Choroid plexus epithelial cell (primary cell): ENCODE measurements at regions not wholly inside any gene's neighbourhood (a gene's known extent, or its start where the extent isn't known, plus 50 kb on each side); places are given as distances from the start of the nearest gene placed in this dataset.

Experiments used
- DNase-seq: peaks from one replicate; pipeline ENCODE4 v3.0.0-alpha.2; 2010; ENCODE audit warnings: low read depth
- H3K4me3 ChIP-seq: 2 replicates; pipeline ENCODE4 v1.5.1; 2011; ENCODE audit warnings: low read depth, mild to moderate bottlenecking, control low read depth, low read length, moderate library complexity
- CTCF ChIP-seq: conservative IDR thresholded peaks from 2 replicates; pipeline ENCODE4 v1.5.1; 2011; ENCODE audit warnings: low read depth, mild to moderate bottlenecking, control low read depth, inconsistent platforms, low read length, moderate library complexity

- no peak overlapping the region for H3K4me3 ChIP-seq
- peak; percentile 36 for DNase-seq
- TF ChIP-seq CTCF, result no peak
Measured at GRCh38 chr2:17401096-17401495, 117.1 kb downstream of the RAD51AP2 start.

- TF ChIP-seq CTCF, result no peak
- DNase-seq, result no peak
Measured at GRCh38 chr2:17398770-17399169, 119.5 kb downstream of the RAD51AP2 start.

GRCh38 chr2:17388798-17389197 is 129.4 kb downstream of the RAD51AP2 start:
- no peak for TF ChIP-seq CTCF
- H3K4me3 ChIP-seq, result no peak overlapping the region
- peak; percentile 25 for DNase-seq

More at GRCh38 chr2:17398770-17399169, 119.5 kb downstream of the RAD51AP2 start:
- no peak overlapping the region for H3K4me3 ChIP-seq

DNA sequence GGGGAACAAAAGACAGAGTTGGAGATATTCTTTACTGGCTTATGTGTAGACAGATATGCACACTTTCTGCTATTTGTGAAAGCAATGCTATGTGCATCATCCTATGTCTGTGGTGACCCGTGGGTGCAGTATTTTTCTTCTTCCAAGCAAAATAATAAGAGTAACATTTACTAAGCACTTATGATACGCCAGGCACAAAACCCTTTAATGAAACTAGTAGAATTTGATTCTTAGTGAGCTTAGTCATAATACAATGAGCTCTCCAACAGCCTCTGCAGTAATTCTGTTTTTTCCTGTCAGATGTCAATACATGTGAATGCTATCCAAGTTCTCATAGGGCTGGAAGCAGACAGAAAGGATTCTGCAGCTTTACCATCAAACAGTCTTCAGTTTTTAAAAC is 130.6 kb downstream of the RAD51AP2 start:
- H3K4me3 ChIP-seq, result no peak overlapping the region
- DNase-seq, result no peak
- TF ChIP-seq CTCF, result no peak

- no peak for TF ChIP-seq CTCF
- H3K4me3 ChIP-seq, result no peak overlapping the region
- no peak for DNase-seq
Measured at GRCh38 chr2:17386771-17387170, 131.5 kb downstream of the RAD51AP2 start.

GRCh38 chr2:17380003-17380402 is 138.2 kb downstream of the RAD51AP2 start:
- H3K4me3 ChIP-seq, result no peak overlapping the region
- DNase-seq, result no peak
- TF ChIP-seq CTCF, result no peak

GRCh38 chr2:17375262-17375661 is 143.0 kb downstream of the RAD51AP2 start:
- DNase-seq, result peak; percentile 2
- no peak overlapping the region for H3K4me3 ChIP-seq
- no peak for TF ChIP-seq CTCF
